B cell (primary cell): ENCODE measurements at regions not wholly inside any gene's neighbourhood (a gene's known extent, or its start where the extent isn't known, plus 50 kb on each side); places are given as distances from the start of the nearest gene placed in this dataset.

Source experiments
- ATAC-seq: fragments of 200-7000 bp; cut with Tn5 transposase; one replicate; pipeline ENCODE4 v1.10.0; 2021; ENCODE audit warnings: low read depth, mild to moderate bottlenecking, moderate number of reproducible peaks, moderate library complexity
- CTCF ChIA-PET: fragments of 350-600 bp; sonication (Branson Sonifier 250); formaldehyde crosslinking; loops from one replicate; lab custom pipeline; 2021; ENCODE audit warnings: antibody characterized with exemption, inconsistent platforms; lab: Charles Lee
- POLR2A ChIA-PET: fragments of 350-600 bp; sonication (Branson Sonifier 250); formaldehyde crosslinking; loops from one replicate; lab custom pipeline; 2021; ENCODE audit warnings: antibody characterized with exemption; lab: Charles Lee
- DNase-seq: peaks from one replicate; pipeline ENCODE4 v3.0.0; 2013
- H2AFZ ChIP-seq: 2 replicates; pipeline ENCODE4 v1.6.1; 2012; ENCODE audit warnings: mild to moderate bottlenecking, low read depth, low read length; ENCODE audit not compliant: insufficient read depth, poor library complexity, severe bottlenecking
- H3K27ac ChIP-seq, 2 donors: 1 replicate in 1 of 2; 2 replicates in 1 of 2; pipeline ENCODE4 v1.5.1; 2012 to 2013; ENCODE audit warnings: low read length in 2 of 2, mild to moderate bottlenecking in 2 of 2, moderate library complexity in 1 of 2
- H3K27me3 ChIP-seq, 4 experiments: fragments of 200-600 bp in 1 of 4; sonication (generic) in 1 of 4; replicated peaks in 1 of 4; 1 replicate in 2 of 4; 2 replicates in 2 of 4; pipeline versions ENCODE4 v1.6.1 to v1.7.0; 2013 to 2016; ENCODE audit warnings: low read length in 3 of 4, mild to moderate bottlenecking in 2 of 4, mixed read lengths in 1 of 4, moderate library complexity in 1 of 4; ENCODE audit not compliant: insufficient read depth in 4 of 4, control insufficient read depth in 3 of 4; ENCODE audit errors: control extremely low read depth in 1 of 4
- H3K36me3 ChIP-seq, 2 experiments: replicated peaks in 1 of 2; 1 replicate in 1 of 2; 2 replicates in 1 of 2; pipeline versions ENCODE4 v1.6.1 to v1.7.1; 2013; ENCODE audit warnings: low read length in 1 of 2; ENCODE audit not compliant: insufficient read depth in 2 of 2, control insufficient read depth in 1 of 2; ENCODE audit errors: control extremely low read depth in 1 of 2, extremely low read depth in 1 of 2
- H3K4me1 ChIP-seq, 2 donors: fragments of 200-600 bp in 1 of 2; sonication (generic) in 1 of 2; 1 replicate in 1 of 2; 2 replicates in 1 of 2; pipeline versions ENCODE4 v1.5.1 to v1.6.1; 2013 to 2017; ENCODE audit warnings: low read length in 2 of 2; ENCODE audit not compliant: control insufficient read depth in 2 of 2, insufficient read depth in 2 of 2
- H3K4me2 ChIP-seq: replicated peaks from 2 replicates; pipeline ENCODE3; 2012; ENCODE audit warnings: mild to moderate bottlenecking, low read depth, low read length; ENCODE audit not compliant: poor library complexity, severe bottlenecking
- H3K4me3 ChIP-seq, 5 experiments: fragments of 200-600 bp in 1 of 5; sonication (generic) in 1 of 5; 1 replicate in 3 of 5; 2 replicates in 2 of 5; pipeline versions ENCODE4 v1.5.1 to v1.7.0; 2011 to 2016; ENCODE audit warnings: low read length in 4 of 5, mild to moderate bottlenecking in 4 of 5, low read depth in 2 of 5, control low read depth in 1 of 5, moderate library complexity in 1 of 5; ENCODE audit not compliant: insufficient read depth in 1 of 5; ENCODE audit errors: control extremely low read depth in 1 of 5, extremely low read depth in 1 of 5
- H3K79me2 ChIP-seq: fragments of 200-600 bp; sonication (generic); one replicate; pipeline ENCODE4 v1.6.0; 2016; ENCODE audit warnings: low read length; ENCODE audit not compliant: control insufficient read depth, insufficient read depth
- H3K9ac ChIP-seq: fragments of 200-600 bp; sonication (generic); 2 replicates; pipeline ENCODE4 v1.6.1; 2017; ENCODE audit warnings: mild to moderate bottlenecking, low read length, moderate library complexity
- H3K9me3 ChIP-seq, 3 donors: one replicate each; pipeline versions ENCODE4 v1.6.1 to v1.7.1; 2013; ENCODE audit warnings: low read length in 2 of 3; ENCODE audit not compliant: control insufficient read depth in 2 of 3, insufficient read depth in 1 of 3; ENCODE audit errors: control extremely low read depth in 1 of 3
- H4K20me1 ChIP-seq: 2 replicates; pipeline ENCODE4 v1.6.0; 2012; ENCODE audit warnings: mild to moderate bottlenecking, low read length; ENCODE audit not compliant: insufficient read depth, control insufficient read depth, poor library complexity, severe bottlenecking
- H3K27ac Mint-ChIP-seq: one replicate; pipeline ENCODE4 v1.8.0; 2021; ENCODE audit warnings: mixed read lengths
- H3K27me3 Mint-ChIP-seq: one replicate; pipeline ENCODE4 v1.8.0; 2021; ENCODE audit warnings: mixed read lengths
- H3K4me1 Mint-ChIP-seq: one replicate; pipeline ENCODE4 v1.8.0; 2021; ENCODE audit warnings: mixed read lengths
- H3K4me3 Mint-ChIP-seq: one replicate; pipeline ENCODE4 v1.8.0; 2021; ENCODE audit warnings: mixed read lengths
- H3K9me3 Mint-ChIP-seq: one replicate; pipeline ENCODE4 v1.8.0; 2022; ENCODE audit warnings: mixed read lengths; ENCODE audit not compliant: insufficient read depth
- EZH2 ChIP-seq: IDR thresholded peaks from 2 replicates; pipeline ENCODE4 v1.6.1; 2012; ENCODE audit warnings: borderline replicate concordance, low read depth, mild to moderate bottlenecking, moderate library complexity, low read length; ENCODE audit not compliant: insufficient read depth, poor library complexity, severe bottlenecking
- WGBS: methylation state at CpG from one replicate; pipeline ENCODE4 v1.1.5; 2013; ENCODE audit warnings: missing lambda C conversion rate; ENCODE audit not compliant: insufficient coverage; 5-methylcytosine and 5-hydroxymethylcytosine counted together
- intact Hi-C: fragments of 100-400 bp; cut with micrococcal nuclease; formaldehyde crosslinking; loops from one replicate; pipeline ENCODE4 v1.10.0; 2022
- TF ChIP-seq, protein P1 (sequence below): fragments of 200-600 bp; IDR thresholded peaks from one replicate; pipeline ENCODE4 v1.8.0; 2022; ENCODE audit warnings: antibody characterized with exemption, mild to moderate bottlenecking

DNA sequence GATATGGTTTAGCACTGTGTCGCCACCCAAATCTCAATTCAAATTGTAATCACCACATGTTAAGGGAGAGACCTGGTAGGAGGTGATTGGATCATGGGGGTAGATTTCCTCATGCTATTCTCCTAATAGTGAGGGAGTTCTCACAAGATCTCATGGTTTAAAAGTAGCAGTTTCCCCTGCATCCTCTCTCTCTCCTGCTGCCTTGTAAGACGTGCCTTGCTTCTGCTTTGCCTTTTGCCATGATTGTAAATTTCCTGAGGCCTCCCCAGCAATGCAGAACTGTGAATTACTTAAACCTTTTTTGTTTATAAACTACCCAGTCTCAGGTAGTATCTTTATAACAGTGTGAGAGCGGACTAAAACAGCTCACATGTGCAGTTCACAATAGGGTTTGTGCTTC, 1668.7 kb upstream of the RAG2 start:
- POLR2A ChIA-PET, result no interaction called here
- DNase-seq (no peak), ATAC-seq (no peak)
- CTCF ChIA-PET, result no interaction called here
- Mint-ChIP-seq H3K27ac (no peak overlapping the region), H3K4me3 (no peak overlapping the region), H3K4me1 (no peaks in the 10 kb centered on the region), H3K9me3 (peaks cover 10% of the 10 kb centered on the region), H3K27me3 (no peaks in the 10 kb centered on the region)
- H3K4me3 ChIP-seq, result no peak overlapping the region
- no peaks in the 10 kb centered on the region for H4K20me1 ChIP-seq
- H3K4me2 ChIP-seq, result no peak overlapping the region
- H3K79me2 ChIP-seq, result no peaks in the 10 kb centered on the region
- no peak overlapping the region for H3K27ac ChIP-seq
- H3K9me3 ChIP-seq, result peaks cover 0 to 7% (median 0%) of the 10 kb centered on the region in 3 donors
- intact Hi-C loops, result no loop called here
- H3K4me1 ChIP-seq, result no peaks in the 10 kb centered on the region
- no peak for TF ChIP-seq EZH2
- TF ChIP-seq, protein P1, sequence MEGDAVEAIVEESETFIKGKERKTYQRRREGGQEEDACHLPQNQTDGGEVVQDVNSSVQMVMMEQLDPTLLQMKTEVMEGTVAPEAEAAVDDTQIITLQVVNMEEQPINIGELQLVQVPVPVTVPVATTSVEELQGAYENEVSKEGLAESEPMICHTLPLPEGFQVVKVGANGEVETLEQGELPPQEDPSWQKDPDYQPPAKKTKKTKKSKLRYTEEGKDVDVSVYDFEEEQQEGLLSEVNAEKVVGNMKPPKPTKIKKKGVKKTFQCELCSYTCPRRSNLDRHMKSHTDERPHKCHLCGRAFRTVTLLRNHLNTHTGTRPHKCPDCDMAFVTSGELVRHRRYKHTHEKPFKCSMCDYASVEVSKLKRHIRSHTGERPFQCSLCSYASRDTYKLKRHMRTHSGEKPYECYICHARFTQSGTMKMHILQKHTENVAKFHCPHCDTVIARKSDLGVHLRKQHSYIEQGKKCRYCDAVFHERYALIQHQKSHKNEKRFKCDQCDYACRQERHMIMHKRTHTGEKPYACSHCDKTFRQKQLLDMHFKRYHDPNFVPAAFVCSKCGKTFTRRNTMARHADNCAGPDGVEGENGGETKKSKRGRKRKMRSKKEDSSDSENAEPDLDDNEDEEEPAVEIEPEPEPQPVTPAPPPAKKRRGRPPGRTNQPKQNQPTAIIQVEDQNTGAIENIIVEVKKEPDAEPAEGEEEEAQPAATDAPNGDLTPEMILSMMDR, result no peak
- no peak overlapping the region for H3K9ac ChIP-seq
- no peaks in the 10 kb centered on the region for H3K36me3 ChIP-seq
- no peak overlapping the region for H2AFZ ChIP-seq
- no peaks in the 10 kb centered on the region for H3K27me3 ChIP-seq
- 80% methylated on average over 1 of the region's 3 CpGs for WGBS

DNA sequence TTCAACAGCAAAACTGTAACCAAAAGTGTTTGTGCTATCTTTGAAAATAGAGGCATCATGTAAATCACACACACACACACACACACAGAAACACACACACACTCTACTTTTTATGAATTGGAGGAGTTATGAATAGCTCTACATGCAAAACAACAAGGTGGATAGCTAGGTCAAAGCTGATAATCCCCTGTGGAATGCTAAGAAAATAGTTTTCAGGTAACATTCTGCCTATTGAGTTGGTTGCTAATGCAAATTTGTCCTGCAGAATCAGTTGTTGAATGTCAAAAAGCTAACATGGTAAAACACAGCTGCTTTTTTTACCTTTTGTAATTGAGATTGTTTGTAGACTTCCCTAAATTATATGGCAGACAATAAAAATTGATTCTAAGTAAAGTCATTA, 1658.4 kb upstream of the RAG2 start:
- H3K4me1 ChIP-seq, result no peaks in the 10 kb centered on the region
- TF ChIP-seq, protein P1, result no peak
- TF ChIP-seq EZH2, result no peak
- H3K27ac ChIP-seq, result no peak overlapping the region
- H3K4me3 ChIP-seq, result no peak overlapping the region
- ChIA-PET POLR2A (no interaction called here), CTCF (no interaction called here)
- no peak overlapping the region for H3K4me2 ChIP-seq
- H3K27me3 ChIP-seq, result no peaks in the 10 kb centered on the region
- no peaks in the 10 kb centered on the region for H3K9me3 ChIP-seq
- H3K27me3 Mint-ChIP-seq, result no peaks in the 10 kb centered on the region
- ATAC-seq (no peak), DNase-seq (no peak)
- H3K9me3 Mint-ChIP-seq, result no peaks in the 10 kb centered on the region
- no peak overlapping the region for H3K4me3 Mint-ChIP-seq
- no peaks in the 10 kb centered on the region for H3K79me2 ChIP-seq
- intact Hi-C loops, result no loop called here
- no peaks in the 10 kb centered on the region for H3K4me1 Mint-ChIP-seq
- no peak overlapping the region for H3K9ac ChIP-seq
- H3K27ac Mint-ChIP-seq, result no peak overlapping the region
- no peaks in the 10 kb centered on the region for H3K36me3 ChIP-seq
- H4K20me1 ChIP-seq, result no peaks in the 10 kb centered on the region
- H2AFZ ChIP-seq, result no peak overlapping the region
